Stimulated activated CD4-positive, alpha-beta T cell treated with anti-CD3 and anti-CD28 coated beads, Interleukin-1b, Interleukin-23, amount 100 ng/mL, for 4 hours (primary cell): ENCODE measurements at regions not wholly inside any gene's neighbourhood (a gene's known extent, or its start where the extent isn't known, plus 50 kb on each side); places are given as distances from the start of the nearest gene placed in this dataset.
"Not testable (repeated sequence)": the region's sequence is repeated elsewhere in the genome, so short reads cannot be mapped to it uniquely, and the experiment has no call there.

ENCODE experiments used
- DNase-seq, 2 donors: peaks; one replicate each; pipeline ENCODE4 v3.0.0-alpha.2; 2020; ENCODE audit warnings: low read depth in 2 of 2

GRCh38 chr15:57767481-57767880 is 61.0 kb downstream of the POLR2M start:
- DNase-seq: no peak

DNA sequence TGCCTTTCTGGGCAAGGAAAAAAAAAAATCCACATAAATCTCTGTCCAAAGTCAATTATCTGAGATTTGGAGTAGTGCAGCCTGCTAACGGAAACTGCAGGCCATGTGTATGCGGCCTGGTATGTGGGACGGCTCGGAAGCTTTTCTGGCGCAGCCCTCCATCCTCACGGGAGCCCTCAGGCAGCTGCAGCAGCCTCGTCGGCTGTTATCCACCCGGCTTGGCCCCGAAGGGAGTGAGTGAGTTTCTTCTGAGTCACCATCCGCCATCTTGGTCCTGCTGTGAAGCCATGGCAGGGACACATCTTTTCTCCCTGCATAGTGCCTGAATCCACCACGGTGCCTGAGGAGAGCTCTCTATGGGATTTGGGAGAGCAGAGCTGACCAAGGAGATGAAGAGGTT is 62.8 kb downstream of the POLR2M start:
- no peak for DNase-seq

DNA sequence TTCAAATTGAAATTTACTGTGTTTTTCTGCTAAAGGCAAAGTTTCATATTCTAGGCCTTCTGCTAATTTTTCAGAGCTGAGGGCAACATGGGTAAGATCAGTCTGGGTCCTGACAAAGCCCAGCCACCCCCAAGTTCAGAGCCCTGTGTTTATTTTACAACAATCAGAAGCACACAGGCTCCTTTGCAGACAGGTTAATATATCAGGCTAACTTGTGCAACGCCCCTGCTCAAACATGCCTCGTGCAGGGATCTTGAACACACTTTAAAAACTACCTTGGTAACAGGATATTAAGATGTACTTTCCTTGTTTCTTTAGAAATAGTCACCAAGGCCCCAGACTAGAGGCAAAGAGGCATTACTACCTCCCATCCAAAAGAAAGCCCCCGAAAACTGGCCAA is 64.0 kb downstream of the POLR2M start:
- DNase-seq: no peak

- DNase-seq: no peak
Observed at GRCh38 chr15:57772223-57772957, 65.9 kb downstream of the POLR2M start.

GRCh38 chr15:57773051-57773450 is 66.5 kb downstream of the POLR2M start:
- DNase-seq: no peak

- no peak for DNase-seq
Observed at GRCh38 chr15:57777003-57777402, 70.5 kb downstream of the POLR2M start.

- no peak for DNase-seq
Observed at GRCh38 chr15:57780471-57780870, 74.0 kb downstream of the POLR2M start.

DNA sequence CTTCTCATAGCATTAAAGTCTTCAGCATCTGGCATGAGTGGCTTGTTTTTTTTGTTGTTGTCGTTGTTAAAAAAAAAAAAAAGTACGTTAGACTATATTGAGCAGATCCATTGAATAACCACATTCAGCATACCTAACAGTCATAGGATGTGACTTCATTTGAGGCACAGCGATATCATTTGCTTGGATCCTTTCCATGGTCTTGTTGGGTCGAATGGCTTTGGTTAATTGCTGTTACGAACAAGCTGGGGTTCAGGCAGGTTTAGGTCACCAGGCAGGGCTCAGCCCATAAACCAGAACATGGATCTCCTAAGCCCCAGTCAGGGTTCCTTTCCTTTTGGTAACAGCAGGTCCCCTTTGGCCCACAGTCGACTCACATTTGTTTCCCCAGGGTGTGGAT is 76.2 kb downstream of the POLR2M start:
- DNase-seq: no peak

DNA sequence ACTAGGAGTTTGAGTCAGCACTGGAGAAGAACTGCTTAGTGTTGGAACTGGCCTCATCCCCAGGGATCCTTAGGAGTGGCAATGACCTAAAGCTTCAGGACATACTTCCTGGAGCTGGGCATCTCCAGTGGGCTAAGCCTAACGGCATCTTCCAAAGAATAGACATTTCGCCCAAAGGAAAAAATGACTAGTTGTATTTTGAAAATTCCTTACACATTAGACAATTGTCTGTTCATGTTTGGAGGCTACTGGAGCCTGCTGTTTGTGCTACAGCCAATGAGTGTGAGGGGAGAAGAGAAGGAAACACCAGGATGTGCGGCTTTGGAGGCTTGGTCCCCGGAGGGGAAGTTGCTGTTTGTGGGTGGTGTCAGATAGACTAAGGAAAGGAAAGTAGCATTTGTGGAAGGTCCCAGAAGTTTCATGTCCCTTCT is 77.6 kb downstream of the POLR2M start:
- no peak for DNase-seq

- DNase-seq: no peak
Observed at GRCh38 chr15:57785039-57785438, 78.5 kb downstream of the POLR2M start.

DNA sequence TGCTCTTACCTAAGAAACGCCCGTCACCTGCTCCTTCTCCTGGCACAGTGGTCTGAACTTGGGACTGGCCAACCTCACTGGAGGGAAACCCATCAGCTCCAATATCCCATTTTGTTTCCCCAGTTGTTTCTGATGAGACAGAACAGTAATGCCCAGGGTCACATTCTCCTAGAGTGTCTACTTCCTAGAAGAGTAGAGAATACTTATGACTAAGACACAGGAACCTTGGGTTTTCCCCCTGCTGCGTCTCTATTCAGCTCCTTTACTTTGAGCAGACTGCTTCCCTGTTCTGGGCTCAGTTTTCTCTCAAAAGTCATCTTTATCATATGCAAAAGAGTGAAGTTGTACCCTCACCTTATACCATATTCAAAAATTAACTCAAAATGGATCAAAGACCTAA is 79.4 kb downstream of the POLR2M start:
- DNase-seq: no peak

- no peak for DNase-seq
Observed at GRCh38 chr15:57789225-57789624, 82.7 kb downstream of the POLR2M start.

GRCh38 chr15:57792724-57793449 is 86.4 kb downstream of the POLR2M start:
- no peak for DNase-seq

- no peak for DNase-seq
Observed at GRCh38 chr15:57795261-57795660, 88.7 kb downstream of the POLR2M start.

DNA sequence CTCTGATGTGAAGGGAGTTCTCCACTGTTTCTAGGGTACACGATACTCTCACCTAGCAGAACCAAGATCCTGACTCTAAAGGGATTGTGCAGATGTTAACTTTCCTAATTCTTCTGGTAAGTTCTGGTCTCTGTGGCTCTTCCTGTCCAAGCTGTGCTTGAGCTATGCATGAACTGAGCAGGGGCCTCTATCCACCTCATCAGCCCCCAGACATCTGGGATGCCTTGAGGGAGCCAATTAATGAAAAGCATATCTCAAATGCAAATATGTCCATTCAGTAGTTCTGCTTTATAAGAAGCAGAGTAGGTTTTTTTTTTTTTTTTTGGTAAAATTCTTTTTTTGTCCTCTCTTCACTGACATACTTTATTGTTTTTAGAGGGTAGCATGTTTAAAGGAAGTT is 89.6 kb downstream of the POLR2M start:
- no peak for DNase-seq

- DNase-seq: no peak
Observed at GRCh38 chr15:57797110-57797509, 90.6 kb downstream of the POLR2M start.

- DNase-seq: no peak
Observed at GRCh38 chr15:57797568-57798267, 91.2 kb downstream of the POLR2M start.

GRCh38 chr15:57806003-57806402 is 99.5 kb downstream of the POLR2M start:
- no peak for DNase-seq

- not testable (repeated sequence) for DNase-seq
Observed at GRCh38 chr15:57809285-57809684, 102.8 kb downstream of the POLR2M start.

- no peak for DNase-seq
Observed at GRCh38 chr15:57816599-57816998, 110.1 kb downstream of the POLR2M start.

- no peak for DNase-seq
Observed at GRCh38 chr15:57819646-57820045, 113.1 kb downstream of the POLR2M start.

- no peak for DNase-seq
Observed at GRCh38 chr15:57820119-57820518, 113.6 kb downstream of the POLR2M start.

DNA sequence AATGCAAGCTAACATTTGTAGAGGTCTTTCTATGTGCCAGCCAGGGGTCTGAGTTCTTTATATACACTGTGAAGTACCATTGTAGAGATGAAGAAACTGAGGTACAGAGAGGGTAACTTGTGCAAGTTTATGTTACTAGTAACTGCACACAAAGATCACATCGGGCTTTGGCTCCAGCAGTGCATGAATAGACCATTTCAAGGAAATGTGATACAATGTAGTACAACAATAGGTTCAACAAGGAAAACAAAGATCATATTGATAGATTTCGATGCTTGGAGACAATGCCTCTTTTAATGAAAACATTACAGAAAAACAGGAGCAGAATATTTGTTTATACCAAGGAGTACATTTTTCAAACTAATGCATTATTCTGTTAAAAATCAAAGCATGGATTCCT is 115.3 kb downstream of the POLR2M start:
- no peak for DNase-seq
